GM13976 (cell line): ENCODE measurements at regions not wholly inside any gene's neighbourhood (a gene's known extent, or its start where the extent isn't known, plus 50 kb on each side); places are given as distances from the start of the nearest gene placed in this dataset.

Experiments used
- DNase-seq: peaks from one replicate; pipeline ENCODE4 v3.0.0; 2012; ENCODE audit warnings: low spot score
- in situ Hi-C: fragments of 300-500 bp; cut with MboI; formaldehyde crosslinking; loops from one replicate; pipeline ENCODE4 v1.12.0; 2022; ENCODE audit warnings: low sequenced_read_pairs, mixed read lengths, inconsistent platforms; ENCODE audit not compliant: unreplicated experiment
- TF ChIP-seq, protein P1 (sequence below): IDR thresholded peaks from 2 replicates; pipeline ENCODE4 v1.5.1; 2012; ENCODE audit warnings: borderline replicate concordance, mild to moderate bottlenecking; ENCODE audit not compliant: insufficient read depth; ENCODE audit errors: extremely low read depth, missing control alignments, control extremely low read depth

DNA sequence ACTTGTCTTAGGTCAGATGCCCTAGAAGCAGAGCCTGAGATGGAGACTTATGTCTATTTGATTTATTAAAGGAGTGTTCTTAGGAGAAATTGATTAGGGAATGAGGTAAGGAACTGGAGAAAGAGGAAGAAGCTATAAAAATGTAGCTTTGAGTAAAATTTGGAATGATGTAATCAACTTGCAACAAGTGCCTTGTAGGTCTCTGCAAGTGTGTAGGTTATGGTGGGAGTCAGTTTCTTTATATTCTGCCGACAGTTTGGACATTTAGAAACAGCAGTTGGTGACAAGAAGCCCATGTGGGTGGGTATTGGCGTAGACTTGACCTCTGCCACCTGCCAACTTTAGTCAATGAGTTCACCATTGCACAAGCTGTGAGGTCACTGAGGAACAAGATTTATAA, 986.5 kb downstream of the CDH18 start:
- no peak for DNase-seq
- in situ Hi-C loops, result no loop called here
- TF ChIP-seq, protein P1, sequence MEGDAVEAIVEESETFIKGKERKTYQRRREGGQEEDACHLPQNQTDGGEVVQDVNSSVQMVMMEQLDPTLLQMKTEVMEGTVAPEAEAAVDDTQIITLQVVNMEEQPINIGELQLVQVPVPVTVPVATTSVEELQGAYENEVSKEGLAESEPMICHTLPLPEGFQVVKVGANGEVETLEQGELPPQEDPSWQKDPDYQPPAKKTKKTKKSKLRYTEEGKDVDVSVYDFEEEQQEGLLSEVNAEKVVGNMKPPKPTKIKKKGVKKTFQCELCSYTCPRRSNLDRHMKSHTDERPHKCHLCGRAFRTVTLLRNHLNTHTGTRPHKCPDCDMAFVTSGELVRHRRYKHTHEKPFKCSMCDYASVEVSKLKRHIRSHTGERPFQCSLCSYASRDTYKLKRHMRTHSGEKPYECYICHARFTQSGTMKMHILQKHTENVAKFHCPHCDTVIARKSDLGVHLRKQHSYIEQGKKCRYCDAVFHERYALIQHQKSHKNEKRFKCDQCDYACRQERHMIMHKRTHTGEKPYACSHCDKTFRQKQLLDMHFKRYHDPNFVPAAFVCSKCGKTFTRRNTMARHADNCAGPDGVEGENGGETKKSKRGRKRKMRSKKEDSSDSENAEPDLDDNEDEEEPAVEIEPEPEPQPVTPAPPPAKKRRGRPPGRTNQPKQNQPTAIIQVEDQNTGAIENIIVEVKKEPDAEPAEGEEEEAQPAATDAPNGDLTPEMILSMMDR, result no peak

DNA sequence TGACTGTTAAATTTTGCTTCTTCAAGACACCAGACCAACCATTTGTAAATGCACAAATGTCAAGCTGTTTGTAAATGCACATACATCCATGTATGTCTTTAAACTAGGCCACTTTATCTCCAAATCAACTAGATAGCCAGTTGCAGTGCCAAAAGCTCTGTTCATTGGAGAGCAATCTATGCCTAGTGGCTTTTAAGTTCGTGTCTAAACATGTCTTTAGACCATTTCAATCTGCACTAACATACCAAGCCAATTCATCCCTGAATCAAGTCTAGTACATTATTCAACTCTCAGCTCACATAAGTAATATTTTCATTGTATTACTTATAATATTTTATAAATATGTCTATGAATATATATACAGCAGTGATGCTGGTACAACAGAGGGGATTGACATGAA, 985.9 kb downstream of the CDH18 start:
- TF ChIP-seq, protein P1, result no peak
- DNase-seq, result no peak
- in situ Hi-C loops, result no loop called here

DNA sequence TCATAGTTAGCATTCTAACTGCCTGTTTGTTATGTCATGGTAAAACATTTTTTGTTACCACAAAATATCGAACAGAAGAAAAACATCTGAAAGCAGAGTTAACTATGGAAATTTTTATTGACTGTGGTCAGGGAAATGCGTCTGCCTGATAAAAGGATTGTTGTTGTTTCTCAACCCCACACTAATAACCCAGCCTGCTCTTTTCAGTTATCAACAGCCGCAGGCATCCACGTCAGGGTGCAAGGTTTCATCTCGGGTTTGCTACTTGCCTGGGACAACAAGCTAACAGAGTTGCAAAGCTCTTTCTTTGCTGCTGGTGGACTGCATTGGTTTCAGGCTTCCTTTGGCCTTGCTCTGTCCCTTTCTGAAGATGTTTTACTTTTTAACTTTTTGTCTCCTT, 969.2 kb downstream of the CDH18 start:
- in situ Hi-C loops, result no loop called here

DNA sequence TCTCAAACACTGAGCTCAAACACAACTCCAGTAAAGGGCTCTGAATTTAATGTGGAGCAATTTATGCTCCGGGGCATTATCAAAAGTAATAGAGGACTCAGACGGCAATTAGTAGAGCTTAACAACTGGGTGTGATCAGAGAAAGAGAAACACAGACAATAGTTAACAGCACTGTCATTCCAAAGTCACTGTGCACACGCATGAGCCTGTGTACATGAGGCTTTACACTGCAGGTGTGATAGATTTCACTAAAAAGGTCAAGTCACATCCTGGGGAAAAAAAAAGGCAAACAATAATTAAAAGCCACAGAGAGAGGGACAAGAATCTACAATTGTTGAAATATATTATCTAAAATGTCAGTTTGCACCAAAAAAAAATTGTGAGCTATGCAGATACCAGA, 956.5 kb downstream of the CDH18 start:
- in situ Hi-C loops, result no loop called here
- no peak for DNase-seq
- TF ChIP-seq, protein P1, result no peak

More for the DNA sequence above, 969.2 kb downstream of the CDH18 start:
- no peak for DNase-seq
- TF ChIP-seq, protein P1, result no peak

DNA sequence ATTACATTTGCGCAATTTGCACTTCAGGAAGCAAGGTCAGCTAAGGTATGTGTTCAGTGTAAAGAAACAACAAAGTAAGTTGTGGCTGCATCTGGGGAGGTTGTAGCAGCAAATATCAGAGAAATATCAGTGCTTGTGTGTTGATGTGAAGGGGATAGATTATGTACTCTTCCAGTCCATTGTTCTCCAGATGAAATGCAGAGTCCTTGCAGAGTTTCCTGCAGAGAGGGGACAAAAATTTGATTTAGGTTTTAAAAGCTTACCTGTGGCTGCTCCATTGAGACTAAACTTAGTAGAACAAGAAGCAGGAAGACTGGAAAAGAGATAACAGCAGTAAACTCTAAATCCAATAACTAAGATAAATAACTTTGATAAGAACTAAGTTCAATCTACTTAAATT, 952.2 kb downstream of the CDH18 start:
- TF ChIP-seq, protein P1, result no peak
- in situ Hi-C loops, result no loop called here

DNA sequence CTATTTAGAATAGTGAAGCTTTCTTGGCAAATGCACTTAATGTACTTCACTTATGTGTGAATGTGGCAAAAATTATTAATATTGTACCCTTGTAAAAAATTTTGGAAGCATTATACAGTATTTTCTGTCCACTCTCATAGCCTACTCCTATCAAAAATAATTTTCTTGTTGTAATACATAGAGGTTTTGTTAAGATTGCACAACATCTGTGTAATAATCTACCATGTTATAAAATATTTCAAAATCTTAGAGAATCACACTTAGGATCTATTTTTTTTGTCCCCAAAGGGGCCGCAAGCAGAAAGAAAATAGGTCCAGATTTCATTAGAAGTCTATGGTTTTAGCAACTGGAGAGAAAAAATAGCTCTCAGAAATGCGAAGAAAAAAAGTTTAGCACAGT, 945.9 kb downstream of the CDH18 start:
- DNase-seq, result no peak
- TF ChIP-seq, protein P1, result no peak
- in situ Hi-C loops, result no loop called here

More for the DNA sequence above, 952.2 kb downstream of the CDH18 start:
- no peak for DNase-seq

DNA sequence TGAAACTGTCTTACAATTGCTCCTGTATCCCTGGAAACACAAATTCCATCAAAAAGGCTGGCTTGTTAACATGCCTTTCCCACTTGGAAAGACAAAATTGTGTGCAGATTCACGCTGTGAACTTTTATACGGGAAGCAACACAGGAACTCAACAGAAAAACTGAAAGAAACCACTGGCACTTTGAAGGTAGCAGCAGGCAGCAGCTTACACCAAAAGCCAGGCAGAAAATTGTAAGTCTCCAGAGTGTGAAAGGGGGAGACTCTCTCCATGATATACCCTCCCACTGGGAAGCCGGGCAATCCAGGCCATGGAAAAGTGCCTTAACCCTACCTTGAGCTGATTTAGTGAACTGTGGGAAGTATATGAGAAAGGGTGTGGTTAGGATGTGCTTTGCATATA, 943.7 kb downstream of the CDH18 start:
- no peak for DNase-seq
- in situ Hi-C loops, result no loop called here
- TF ChIP-seq, protein P1, result no peak
